ENCODE measurements at regions not wholly inside any gene's neighbourhood (a gene's known extent, or its start where the extent isn't known, plus 50 kb on each side); places are given as distances from the start of the nearest gene placed in this dataset.
"Not testable (repeated sequence)": the region's sequence is repeated elsewhere in the genome, so short reads cannot be mapped to it uniquely, and the experiment has no call there.

DNA sequence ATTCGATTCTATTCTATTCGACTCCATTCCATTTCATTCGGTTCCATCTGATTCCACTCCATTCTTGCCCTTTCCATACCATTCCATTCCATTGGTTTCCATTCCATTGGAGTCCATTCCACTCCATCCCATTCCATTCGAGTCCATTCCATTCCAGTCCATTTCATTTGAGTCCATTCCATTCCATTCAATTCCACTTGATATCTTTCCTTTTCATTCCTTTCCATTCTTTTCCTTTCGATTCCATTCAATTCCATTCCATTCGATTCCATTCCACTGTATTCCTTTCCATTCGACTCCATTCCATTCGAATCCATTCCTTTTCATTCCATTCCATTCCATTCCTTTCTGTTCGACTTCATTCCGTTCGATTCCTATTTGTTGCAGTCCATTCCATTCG is 2591.8 kb upstream of the TPTE start:
- TF ChIP-seq, protein P1, sequence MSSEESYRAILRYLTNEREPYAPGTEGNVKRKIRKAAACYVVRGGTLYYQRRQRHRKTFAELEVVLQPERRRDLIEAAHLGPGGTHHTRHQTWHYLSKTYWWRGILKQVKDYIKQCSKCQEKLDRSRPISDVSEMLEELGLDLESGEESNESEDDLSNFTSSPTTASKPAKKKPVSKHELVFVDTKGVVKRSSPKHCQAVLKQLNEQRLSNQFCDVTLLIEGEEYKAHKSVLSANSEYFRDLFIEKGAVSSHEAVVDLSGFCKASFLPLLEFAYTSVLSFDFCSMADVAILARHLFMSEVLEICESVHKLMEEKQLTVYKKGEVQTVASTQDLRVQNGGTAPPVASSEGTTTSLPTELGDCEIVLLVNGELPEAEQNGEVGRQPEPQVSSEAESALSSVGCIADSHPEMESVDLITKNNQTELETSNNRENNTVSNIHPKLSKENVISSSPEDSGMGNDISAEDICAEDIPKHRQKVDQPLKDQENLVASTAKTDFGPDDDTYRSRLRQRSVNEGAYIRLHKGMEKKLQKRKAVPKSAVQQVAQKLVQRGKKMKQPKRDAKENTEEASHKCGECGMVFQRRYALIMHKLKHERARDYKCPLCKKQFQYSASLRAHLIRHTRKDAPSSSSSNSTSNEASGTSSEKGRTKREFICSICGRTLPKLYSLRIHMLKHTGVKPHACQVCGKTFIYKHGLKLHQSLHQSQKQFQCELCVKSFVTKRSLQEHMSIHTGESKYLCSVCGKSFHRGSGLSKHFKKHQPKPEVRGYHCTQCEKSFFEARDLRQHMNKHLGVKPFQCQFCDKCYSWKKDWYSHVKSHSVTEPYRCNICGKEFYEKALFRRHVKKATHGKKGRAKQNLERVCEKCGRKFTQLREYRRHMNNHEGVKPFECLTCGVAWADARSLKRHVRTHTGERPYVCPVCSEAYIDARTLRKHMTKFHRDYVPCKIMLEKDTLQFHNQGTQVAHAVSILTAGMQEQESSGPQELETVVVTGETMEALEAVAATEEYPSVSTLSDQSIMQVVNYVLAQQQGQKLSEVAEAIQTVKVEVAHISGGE (CRISPR knock-in tag; IDR thresholded peaks at IDR 0.05): 0 out of 6 replicates have a peak, but pooled peaks of 1 of the 3 experiments have one; percentile 40
- H3K4me2 ChIP-seq (ENCODE audit: insufficient read depth, low read length); POLR2A ChIA-PET; FAIRE-seq; H3K9me1 ChIP-seq (ENCODE audit: control insufficient read depth, insufficient read depth, low read length); H3K36me3 ChIP-seq (ENCODE audit: control insufficient read depth, insufficient read depth, low read length); H3K79me2 ChIP-seq (ENCODE audit: control insufficient read depth, insufficient read depth, low read length); H3K9ac ChIP-seq (ENCODE audit: insufficient read depth in 1 of 2, low read depth in 2 of 2, low read length in 2 of 2); H3K27me3 ChIP-seq (ENCODE audit: control insufficient read depth in 2 of 2, insufficient read depth in 2 of 2, low read length in 2 of 2); H4K20me1 ChIP-seq (replicated peaks; ENCODE audit: control insufficient read depth, insufficient read depth, low read length); H3K4me3 ChIP-seq; H3K4me1 ChIP-seq (replicated peaks in 1 of 2; ENCODE audit: control insufficient read depth in 2 of 2, insufficient read depth in 2 of 2, low read length in 2 of 2); BruUV-seq (replicated peaks); intact Hi-C loops (cut with micrococcal nuclease); CTCF ChIA-PET (ENCODE audit: low intra/inter-chr PET ratio); DNase-seq (ENCODE audit: extremely low read depth in 1 of 4, low spot score in 3 of 4); H3K9me3 ChIP-seq (replicated peaks; ENCODE audit: control insufficient read depth, insufficient read depth, low read depth, low read length); H2AFZ ChIP-seq (ENCODE audit: low read depth, low read length); H3K27ac ChIP-seq (ENCODE audit: extremely low read depth, low read depth, low read length); ATAC-seq; in situ Hi-C loops (cut with MboI): not testable (repeated sequence)
- under 1% methylated on average over 12 of the region's 12 CpGs for WGBS (ENCODE audit: insufficient coverage, low coverage, missing lambda C conversion rate)

DNA sequence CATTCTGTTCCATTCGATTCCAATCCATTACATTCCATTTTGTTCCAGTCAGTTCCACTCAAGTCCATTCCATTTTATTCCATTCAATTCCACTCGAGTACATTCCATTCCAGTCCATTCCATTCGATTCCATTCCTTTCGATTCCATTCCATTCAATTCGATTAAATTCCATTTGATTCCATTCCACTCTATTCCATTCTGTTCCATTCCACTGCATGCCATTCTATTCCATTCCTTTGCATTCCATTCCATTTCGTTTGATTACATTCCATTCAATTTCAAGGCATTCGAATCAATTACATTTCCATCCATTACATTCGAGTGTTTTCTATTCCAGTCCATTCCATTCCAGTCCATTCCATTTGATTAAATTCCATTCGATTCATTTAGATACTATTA is 2590.9 kb upstream of the TPTE start:
- under 1% methylated on average over 9 of the region's 9 CpGs for WGBS (ENCODE audit: insufficient coverage, low coverage, missing lambda C conversion rate)
- BruUV-seq (replicated peaks); H4K20me1 ChIP-seq (replicated peaks; ENCODE audit: control insufficient read depth, insufficient read depth, low read length); H3K4me1 ChIP-seq (replicated peaks in 1 of 2; ENCODE audit: control insufficient read depth in 2 of 2, insufficient read depth in 2 of 2, low read length in 2 of 2); H3K79me2 ChIP-seq (ENCODE audit: control insufficient read depth, insufficient read depth, low read length); CTCF ChIA-PET (ENCODE audit: low intra/inter-chr PET ratio); FAIRE-seq; intact Hi-C loops (cut with micrococcal nuclease); H3K9me1 ChIP-seq (ENCODE audit: control insufficient read depth, insufficient read depth, low read length); ATAC-seq; DNase-seq (ENCODE audit: extremely low read depth in 1 of 4, low spot score in 3 of 4); H3K27me3 ChIP-seq (ENCODE audit: control insufficient read depth in 2 of 2, insufficient read depth in 2 of 2, low read length in 2 of 2); H2AFZ ChIP-seq (ENCODE audit: low read depth, low read length); H3K4me3 ChIP-seq; H3K36me3 ChIP-seq (ENCODE audit: control insufficient read depth, insufficient read depth, low read length); POLR2A ChIA-PET; H3K27ac ChIP-seq (ENCODE audit: extremely low read depth, low read depth, low read length); H3K9ac ChIP-seq (ENCODE audit: insufficient read depth in 1 of 2, low read depth in 2 of 2, low read length in 2 of 2); H3K4me2 ChIP-seq (ENCODE audit: insufficient read depth, low read length); H3K9me3 ChIP-seq (replicated peaks; ENCODE audit: control insufficient read depth, insufficient read depth, low read depth, low read length); in situ Hi-C loops (cut with MboI): not testable (repeated sequence)
